ENCODE measurements at regions not wholly inside any gene's neighbourhood (a gene's known extent, or its start where the extent isn't known, plus 50 kb on each side); places are given as distances from the start of the nearest gene placed in this dataset.

DNA sequence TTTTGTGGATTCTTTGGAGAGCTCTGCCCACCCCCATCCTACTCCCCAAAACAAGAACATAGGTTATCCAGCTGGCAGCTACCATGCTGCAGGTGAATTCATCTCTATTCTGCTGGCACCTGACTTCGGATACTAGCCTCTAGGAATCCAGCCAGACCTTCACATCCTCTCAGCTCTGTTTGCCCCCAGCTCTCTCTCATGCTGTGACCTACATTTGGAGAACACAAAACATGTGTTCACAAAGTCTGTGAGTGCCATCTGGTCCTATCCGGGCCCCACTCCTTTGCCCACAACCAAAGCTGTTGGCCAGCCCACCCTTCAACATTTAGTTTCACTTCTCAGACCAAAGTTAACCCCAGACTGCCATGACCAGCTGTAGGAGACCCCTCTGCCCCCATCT, 89.4 kb upstream of the C3orf80 start:
- no peak for DNase-seq (ENCODE audit: extremely low read depth, low read depth)
- TF ChIP-seq, protein P1, sequence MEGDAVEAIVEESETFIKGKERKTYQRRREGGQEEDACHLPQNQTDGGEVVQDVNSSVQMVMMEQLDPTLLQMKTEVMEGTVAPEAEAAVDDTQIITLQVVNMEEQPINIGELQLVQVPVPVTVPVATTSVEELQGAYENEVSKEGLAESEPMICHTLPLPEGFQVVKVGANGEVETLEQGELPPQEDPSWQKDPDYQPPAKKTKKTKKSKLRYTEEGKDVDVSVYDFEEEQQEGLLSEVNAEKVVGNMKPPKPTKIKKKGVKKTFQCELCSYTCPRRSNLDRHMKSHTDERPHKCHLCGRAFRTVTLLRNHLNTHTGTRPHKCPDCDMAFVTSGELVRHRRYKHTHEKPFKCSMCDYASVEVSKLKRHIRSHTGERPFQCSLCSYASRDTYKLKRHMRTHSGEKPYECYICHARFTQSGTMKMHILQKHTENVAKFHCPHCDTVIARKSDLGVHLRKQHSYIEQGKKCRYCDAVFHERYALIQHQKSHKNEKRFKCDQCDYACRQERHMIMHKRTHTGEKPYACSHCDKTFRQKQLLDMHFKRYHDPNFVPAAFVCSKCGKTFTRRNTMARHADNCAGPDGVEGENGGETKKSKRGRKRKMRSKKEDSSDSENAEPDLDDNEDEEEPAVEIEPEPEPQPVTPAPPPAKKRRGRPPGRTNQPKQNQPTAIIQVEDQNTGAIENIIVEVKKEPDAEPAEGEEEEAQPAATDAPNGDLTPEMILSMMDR (IDR thresholded peaks at IDR 0.05; ENCODE audit: low read depth, low read length), result no peak

GRCh38 chr3:160136421-160136820, 88.8 kb upstream of the C3orf80 start:
- TF ChIP-seq, protein P1 (IDR thresholded peaks at IDR 0.05; ENCODE audit: low read depth, low read length), result no peak
- DNase-seq (ENCODE audit: extremely low read depth, low read depth), result no peak

DNA sequence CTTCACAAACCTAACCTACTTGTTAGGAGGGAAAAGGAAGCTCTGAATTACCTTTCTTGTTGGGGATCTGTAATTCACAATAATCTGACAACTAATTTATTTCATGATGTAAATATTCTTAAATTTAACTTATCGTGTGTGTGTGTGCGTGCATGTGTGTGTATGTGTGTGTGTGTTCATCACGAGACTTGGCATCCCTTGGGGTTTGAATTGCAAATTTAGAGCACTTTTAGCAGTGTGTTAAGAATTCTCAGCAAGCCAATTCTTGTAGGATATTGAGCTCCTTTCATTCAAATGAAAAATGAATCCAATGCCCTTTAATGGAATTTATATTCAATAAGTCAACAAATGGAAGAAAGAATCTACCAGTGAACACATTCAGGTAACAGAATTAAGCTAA, 85.9 kb upstream of the C3orf80 start:
- TF ChIP-seq, protein P1 (IDR thresholded peaks at IDR 0.05; ENCODE audit: low read depth, low read length), result no peak
- DNase-seq (ENCODE audit: extremely low read depth, low read depth), result no peak

DNA sequence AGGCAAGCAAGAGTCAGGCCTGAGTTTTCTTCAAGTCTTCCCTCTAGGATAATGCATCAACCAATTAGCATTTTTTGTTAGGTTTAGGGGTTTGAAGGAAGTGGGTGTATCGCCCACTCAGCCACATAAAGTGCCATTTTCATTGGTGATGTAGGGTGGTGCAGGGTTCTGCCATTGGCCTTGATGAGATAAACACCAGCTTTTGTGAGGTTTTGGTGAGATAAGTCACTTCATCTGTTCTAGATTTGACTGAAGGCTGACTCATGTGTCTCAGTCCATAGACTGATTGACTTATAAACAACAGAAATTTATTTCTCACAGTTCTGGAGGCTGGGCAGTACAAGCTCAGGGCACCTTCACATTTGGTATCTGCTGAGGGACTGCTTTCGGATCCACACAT, 84.5 kb upstream of the C3orf80 start:
- DNase-seq (ENCODE audit: extremely low read depth, low read depth), result no peak
- TF ChIP-seq, protein P1 (IDR thresholded peaks at IDR 0.05; ENCODE audit: low read depth, low read length), result no peak

DNA sequence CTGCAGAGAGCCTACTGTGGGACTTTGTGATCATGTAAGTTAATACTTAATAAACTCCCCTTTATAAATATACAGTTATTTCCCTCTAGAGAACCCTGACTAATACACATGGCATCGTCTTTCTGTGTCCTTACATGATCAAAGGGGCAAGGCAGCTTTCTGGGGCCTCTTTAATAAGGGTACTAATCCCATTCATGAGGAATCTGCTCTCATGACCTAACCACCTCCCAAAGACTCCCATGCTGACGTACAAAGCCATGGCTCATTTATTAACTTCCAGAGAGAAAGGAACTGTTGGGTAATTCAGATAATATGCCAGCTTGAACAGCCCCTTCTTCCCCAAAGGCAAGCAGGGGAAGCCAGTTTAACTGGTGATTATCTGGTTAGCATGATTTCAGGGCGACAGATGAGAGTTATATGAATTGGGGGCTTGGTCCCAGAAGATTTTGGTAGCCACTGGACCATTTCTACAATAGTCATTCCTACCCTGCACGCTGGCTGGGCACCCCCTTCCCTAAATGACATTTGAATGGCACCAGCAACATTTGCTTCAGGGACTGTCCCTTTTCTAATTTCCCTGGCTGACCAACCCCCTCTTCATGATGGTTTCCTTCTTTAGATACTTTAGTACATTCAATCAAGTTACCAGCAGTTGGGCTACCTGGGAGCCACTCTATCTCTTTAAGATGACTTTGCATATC, 83.6 kb upstream of the C3orf80 start:
- no peak for DNase-seq (ENCODE audit: extremely low read depth, low read depth)
- TF ChIP-seq, protein P1 (IDR thresholded peaks at IDR 0.05; ENCODE audit: low read depth, low read length), result no peak

GRCh38 chr3:160143482-160143881, 81.7 kb upstream of the C3orf80 start:
- DNase-seq (ENCODE audit: extremely low read depth, low read depth), result no peak
- TF ChIP-seq, protein P1 (IDR thresholded peaks at IDR 0.05; ENCODE audit: low read depth, low read length), result no peak

GRCh38 chr3:160150066-160150465, 75.2 kb upstream of the C3orf80 start:
- no peak for DNase-seq (ENCODE audit: extremely low read depth, low read depth)
- TF ChIP-seq, protein P1 (IDR thresholded peaks at IDR 0.05; ENCODE audit: low read depth, low read length), result no peak
